Heart left ventricle (tissue), 16 donors: ENCODE measurements at regions not wholly inside any gene's neighbourhood (a gene's known extent, or its start where the extent isn't known, plus 50 kb on each side); places are given as distances from the start of the nearest gene placed in this dataset.
"Not testable (repeated sequence)": the region's sequence is repeated elsewhere in the genome, so short reads cannot be mapped to it uniquely, and the experiment has no call there.

Experiments
- ATAC-seq, 4 donors: fragments of 200-7000 bp; cut with Tn5 transposase; one replicate each; pipeline ENCODE4 v1.9.1; 2020 to 2022; ENCODE audit warnings: moderate library complexity in 4 of 4, mild to moderate bottlenecking in 3 of 4, moderate number of reproducible peaks in 1 of 4
- DNase-seq, 5 donors: peaks; one replicate each; pipeline ENCODE4 v3.0.0-alpha.2; 2020
- H3K27ac ChIP-seq, 12 donors: fragments of 200-600 bp; sonication (generic) in 4 of 12; one replicate each; pipeline versions ENCODE4 v1.5.0 to v1.8.0; 2016 to 2022; ENCODE audit warnings: mild to moderate bottlenecking in 2 of 12
- H3K27me3 ChIP-seq, 9 donors: fragments of 200-600 bp; sonication (generic) in 2 of 9; one replicate each; pipeline versions ENCODE4 v1.5.1 to v1.8.0; 2016 to 2022; ENCODE audit warnings: mild to moderate bottlenecking in 3 of 9
- H3K36me3 ChIP-seq, 9 donors: fragments of 200-600 bp; sonication (generic) in 2 of 9; one replicate each; pipeline versions ENCODE4 v1.5.0 to v1.8.0; 2018 to 2022; ENCODE audit warnings: mild to moderate bottlenecking in 2 of 9
- H3K4me1 ChIP-seq, 12 donors: fragments of 200-600 bp; sonication (generic) in 4 of 12; one replicate each; pipeline versions ENCODE4 v1.5.0 to v1.8.0; 2016 to 2022; ENCODE audit warnings: mild to moderate bottlenecking in 3 of 12
- H3K4me3 ChIP-seq, 12 donors: fragments of 200-600 bp; sonication (generic) in 4 of 12; one replicate each; pipeline versions ENCODE4 v1.5.0 to v1.8.0; 2017 to 2022; ENCODE audit warnings: mild to moderate bottlenecking in 9 of 12, moderate library complexity in 4 of 12
- H3K9me3 ChIP-seq, 12 donors: fragments of 200-600 bp; sonication (generic) in 4 of 12; one replicate each; pipeline versions ENCODE4 v1.5.0 to v1.8.0; 2016 to 2022; ENCODE audit warnings: mild to moderate bottlenecking in 1 of 12
- POLR2A ChIP-seq, 2 donors: fragments of 450-650 bp; IDR thresholded peaks; one replicate each; pipeline ENCODE4 v1.6.1; 2017; ENCODE audit warnings: antibody characterized with exemption in 2 of 2, mild to moderate bottlenecking in 2 of 2, moderate library complexity in 2 of 2
- WGBS, 4 donors: extraction: QIAGEN DNeasy Blood & Tissue Kit in 2 of 4; methylation state at CpG; one replicate each; pipeline versions ENCODE4 v1.1.5 to v1.1.7; 2013 to 2018; 5-methylcytosine and 5-hydroxymethylcytosine counted together
- intact Hi-C, 10 donors: fragments of 100-400 bp; cut with DNase I; formaldehyde crosslinking; loops; one replicate each; pipeline versions ENCODE4 v1.11.1 to v1.14.2; 2022
- TF ChIP-seq, protein P1 (sequence below), 12 donors: fragments of 200-600 bp; sonication (generic) in 4 of 12; IDR thresholded peaks; one replicate each; pipeline versions ENCODE4 v1.5.0 to v1.8.0; 2018 to 2022; ENCODE audit warnings: antibody characterized with exemption in 12 of 12, mild to moderate bottlenecking in 5 of 12
- donor health status: ischemic (EF 13 %, LVEDD 7.1; RV severe dilation, severe dysfunction).
- donor health status: healthy with polysubstance abuse.
- donor health status: DM: no; HTN: yes; CAD: no.
- donor health status: DM: no; HTN: no; CAD: no.
- donor health status: ischemic (EF 25% LVEDD 6.9; RV normal size, moderate dysfunction).
- donor health status: ischemic (EF 25% LVEDD 5.7; RV mildly dilated, moderate dysfunction).
- donor health status: healthy.
- donor health status: DM: yes; HTN: yes; CAD: no.
- donor health status: ischemic (EF 35%, LVEDD 5.7; RV mildly dilated, moderate dysfunction).
- donor health status: nonischemic (EF 11% LVEDD 7.7; RV severe dilation, severe dysfunction).
- donor health status: DM: yes; HTN: yes; CAD: no.
- donor health status: PGD.
- donor health status: ischemic (EF 29% LVEDD 5.4; RV normal size, mild dysfunction).
- donor health status: nonischemic (EF 23%, LVEDD 6.1; RV moderate dilation, normal function).

DNA sequence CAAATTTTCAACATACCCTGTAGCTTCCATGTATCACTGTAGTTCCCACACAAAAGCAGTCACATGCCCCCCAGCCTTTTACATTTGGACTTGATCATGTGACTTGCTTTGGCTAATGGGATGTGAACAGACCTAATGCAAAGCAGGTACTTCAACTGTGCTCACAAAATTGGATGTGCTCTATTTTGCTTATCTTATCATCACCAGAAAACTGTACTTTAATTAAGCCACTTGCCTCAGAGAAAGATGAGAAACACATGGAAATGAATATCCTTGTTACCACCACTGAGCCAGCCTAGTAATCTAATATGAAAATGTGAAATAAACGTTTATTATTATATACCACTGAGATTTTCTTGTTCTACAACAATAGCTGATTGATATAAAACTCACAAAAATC is 402.7 kb upstream of the HTR2C start:
- no peak for TF ChIP-seq POLR2A (IDR thresholded peaks at IDR 0.05)
- TF ChIP-seq, protein P1, sequence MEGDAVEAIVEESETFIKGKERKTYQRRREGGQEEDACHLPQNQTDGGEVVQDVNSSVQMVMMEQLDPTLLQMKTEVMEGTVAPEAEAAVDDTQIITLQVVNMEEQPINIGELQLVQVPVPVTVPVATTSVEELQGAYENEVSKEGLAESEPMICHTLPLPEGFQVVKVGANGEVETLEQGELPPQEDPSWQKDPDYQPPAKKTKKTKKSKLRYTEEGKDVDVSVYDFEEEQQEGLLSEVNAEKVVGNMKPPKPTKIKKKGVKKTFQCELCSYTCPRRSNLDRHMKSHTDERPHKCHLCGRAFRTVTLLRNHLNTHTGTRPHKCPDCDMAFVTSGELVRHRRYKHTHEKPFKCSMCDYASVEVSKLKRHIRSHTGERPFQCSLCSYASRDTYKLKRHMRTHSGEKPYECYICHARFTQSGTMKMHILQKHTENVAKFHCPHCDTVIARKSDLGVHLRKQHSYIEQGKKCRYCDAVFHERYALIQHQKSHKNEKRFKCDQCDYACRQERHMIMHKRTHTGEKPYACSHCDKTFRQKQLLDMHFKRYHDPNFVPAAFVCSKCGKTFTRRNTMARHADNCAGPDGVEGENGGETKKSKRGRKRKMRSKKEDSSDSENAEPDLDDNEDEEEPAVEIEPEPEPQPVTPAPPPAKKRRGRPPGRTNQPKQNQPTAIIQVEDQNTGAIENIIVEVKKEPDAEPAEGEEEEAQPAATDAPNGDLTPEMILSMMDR (IDR thresholded peaks at IDR 0.05), result no peak
- Histone ChIP-seq H3K4me1 (no peaks in the 10 kb centered on the region), H3K27me3 (peaks cover 0 to 21% (median 0%) of the 10 kb centered on the region in 9 donors), H3K27ac (no peak overlapping the region), H3K9me3 (peaks cover 0 to 17% (median 0%) of the 10 kb centered on the region in 12 donors), H3K4me3 (no peak overlapping the region), H3K36me3 (no peaks in the 10 kb centered on the region)
- intact Hi-C loops, result no loop called here
- ATAC-seq (no peak), DNase-seq (no peak)
- WGBS, 4 donors, result 48 to 60% (median 54%) methylated on average over 1 of the region's 1 CpG

DNA sequence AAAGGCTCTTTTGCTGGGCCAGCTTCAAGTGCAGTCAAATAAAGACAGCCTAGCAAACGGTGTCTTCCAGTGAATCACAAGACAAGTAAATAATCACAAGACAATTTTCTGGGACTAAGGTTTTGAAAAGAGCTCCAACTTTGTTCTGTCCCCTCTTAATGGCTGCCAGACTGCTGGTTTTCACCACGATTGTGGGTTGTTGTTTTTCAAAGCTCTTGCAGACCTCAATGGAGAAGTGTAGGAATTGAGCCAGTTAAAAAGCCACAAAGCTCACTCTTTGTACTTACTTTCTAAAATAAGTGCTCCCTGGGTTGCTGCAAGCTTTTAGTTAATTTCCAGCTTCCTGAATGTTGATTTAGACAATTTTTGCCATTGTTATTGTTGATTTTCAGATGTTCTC is 405.8 kb upstream of the HTR2C start:
- Histone ChIP-seq H3K27ac (no peak overlapping the region), H3K4me1 (no peaks in the 10 kb centered on the region), H3K36me3 (no peaks in the 10 kb centered on the region), H3K9me3 (no peaks in the 10 kb centered on the region), H3K4me3 (no peak overlapping the region), H3K27me3 (peaks cover 0 to 23% (median 0%) of the 10 kb centered on the region in 9 donors)
- ATAC-seq (no peak), DNase-seq (no peak)
- 18 to 29% (median 23%) methylated on average over 2 of the region's 2 CpGs for WGBS, 4 donors
- intact Hi-C loops, result no loop called here
- no peak for TF ChIP-seq POLR2A (IDR thresholded peaks at IDR 0.05)
- TF ChIP-seq, protein P1 (IDR thresholded peaks at IDR 0.05), result no peak

DNA sequence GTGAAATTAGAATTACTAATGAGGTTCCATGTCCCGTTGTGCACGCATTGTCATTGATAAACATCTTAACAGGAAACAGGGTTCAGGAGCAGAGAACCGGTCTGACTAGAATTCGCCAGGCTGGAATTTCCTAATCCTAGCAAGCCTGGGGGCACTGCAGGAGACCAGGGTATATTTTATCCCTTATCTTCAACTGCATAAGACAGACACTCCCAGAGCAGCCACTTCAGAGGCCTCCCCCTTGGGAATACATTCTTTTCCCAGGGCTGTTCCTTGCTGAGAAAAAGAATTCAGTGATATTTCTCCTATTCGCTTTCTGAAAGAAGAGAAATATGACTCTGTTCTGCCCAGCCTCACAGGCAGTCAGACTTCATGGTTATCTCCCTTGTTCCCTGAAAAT is 416.6 kb upstream of the HTR2C start:
- H3K9me3 ChIP-seq, result peaks cover 0 to 25% (median 0%) of the 10 kb centered on the region in 12 donors
- H3K27me3 ChIP-seq, H3K36me3 ChIP-seq, H3K27ac ChIP-seq, DNase-seq, H3K4me3 ChIP-seq, intact Hi-C loops, H3K4me1 ChIP-seq, ATAC-seq: not testable (repeated sequence)
- 49 to 81% (median 76%) methylated on average over 5 of the region's 5 CpGs for WGBS, 4 donors

DNA sequence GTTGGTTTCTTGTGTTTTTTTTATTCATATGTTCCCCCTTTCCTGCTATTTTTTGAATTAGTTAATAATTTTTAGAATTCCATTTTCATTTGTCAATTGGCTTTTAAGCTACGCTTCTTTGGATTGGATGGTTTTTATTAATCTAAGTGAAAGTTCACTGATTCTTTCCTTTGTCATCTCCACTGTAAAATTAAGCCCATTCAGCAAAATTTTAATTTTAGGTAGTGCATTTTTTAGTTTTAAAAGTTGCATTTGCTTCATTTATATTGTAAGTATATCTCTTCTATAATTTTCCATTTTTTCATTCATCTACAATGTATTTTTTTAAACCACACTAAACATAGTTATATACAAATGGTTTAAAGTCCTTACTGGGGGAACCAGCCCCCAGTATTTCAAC is 417.3 kb upstream of the HTR2C start:
- 73 to 93% (median 85%) methylated on average over 1 of the region's 1 CpG for WGBS, 4 donors
- Histone ChIP-seq H3K36me3 (no peaks in the 10 kb centered on the region), H3K27ac (no peak overlapping the region), H3K4me3 (no peak overlapping the region), H3K4me1 (no peaks in the 10 kb centered on the region), H3K9me3 (peaks cover 0 to 25% (median 0%) of the 10 kb centered on the region in 12 donors), H3K27me3 (peaks cover 0 to 6% (median 0%) of the 10 kb centered on the region in 9 donors)
- ATAC-seq (no peak), DNase-seq (no peak)
- TF ChIP-seq, protein P1 (IDR thresholded peaks at IDR 0.05), result no peak
- TF ChIP-seq POLR2A (IDR thresholded peaks at IDR 0.05), result no peak
- intact Hi-C loops, result no loop called here

DNA sequence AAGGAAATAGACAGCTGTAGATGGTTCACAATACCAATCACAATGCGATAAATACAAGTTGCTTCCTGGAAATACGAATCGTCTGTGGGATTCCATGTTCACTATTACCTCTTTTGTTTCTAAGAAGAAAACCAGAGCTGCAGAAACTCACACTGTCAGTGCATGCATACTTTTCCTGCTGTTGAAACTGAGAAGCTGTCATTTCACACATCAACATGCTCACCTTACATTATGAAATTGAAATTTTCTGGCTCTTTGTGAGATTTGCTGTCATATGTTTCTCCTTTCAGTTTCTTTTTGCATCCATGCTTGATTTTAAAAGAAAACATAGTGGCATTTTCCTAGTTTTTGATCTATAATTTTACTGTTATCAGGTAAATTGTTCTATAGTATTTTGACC is 418.3 kb upstream of the HTR2C start:
- TF ChIP-seq POLR2A (IDR thresholded peaks at IDR 0.05), result no peak
- TF ChIP-seq, protein P1 (IDR thresholded peaks at IDR 0.05), result no peak
- WGBS, 4 donors, result 71 to 95% (median 85%) methylated on average over 3 of the region's 3 CpGs
- intact Hi-C loops, result no loop called here
- H3K9me3 ChIP-seq, result peaks cover 0 to 25% (median 0%) of the 10 kb centered on the region in 12 donors
- DNase-seq (no peak), ATAC-seq (no peak)
- H3K36me3 ChIP-seq, result no peaks in the 10 kb centered on the region
- H3K4me1 ChIP-seq, result no peaks in the 10 kb centered on the region
- no peak overlapping the region for H3K27ac ChIP-seq
- no peak overlapping the region for H3K4me3 ChIP-seq
- H3K27me3 ChIP-seq, result peaks cover 0 to 6% (median 0%) of the 10 kb centered on the region in 9 donors
